ENCODE measurements at regions not wholly inside any gene's neighbourhood (a gene's known extent, or its start where the extent isn't known, plus 50 kb on each side); places are given as distances from the start of the nearest gene placed in this dataset.

- intact Hi-C loops (cut with DNase I), result no loop called here
- WGBS, 3 donors, result 93 to 98% (median 96%) methylated on average over 9 of the region's 9 CpGs
Observed at GRCh38 chr4:43410636-43411035, 518.1 kb downstream of the GRXCR1 start.

GRCh38 chr4:43411226-43411625 is 518.7 kb downstream of the GRXCR1 start:
- no peak overlapping the region for H3K4me3 ChIP-seq
- no peak overlapping the region for H3K27ac ChIP-seq
- no peaks in the 10 kb centered on the region for H3K4me1 ChIP-seq (ENCODE audit: insufficient read depth)
- peaks cover 0 to 3% of the 10 kb centered on the region in 2 donors for H3K9me3 ChIP-seq
- no peaks in the 10 kb centered on the region for H3K27me3 ChIP-seq
- TF ChIP-seq CTCF (IDR thresholded peaks at IDR 0.05), result no peak
- TF ChIP-seq POLR2A (IDR thresholded peaks at IDR 0.05), result no peak
- TF ChIP-seq EP300 (IDR thresholded peaks at IDR 0.05), result no peak
- DNase-seq, result no peak
- H3K36me3 ChIP-seq, result no peaks in the 10 kb centered on the region
- intact Hi-C loops (cut with DNase I), result no loop called here

More at GRCh38 chr4:43410636-43411035, 518.1 kb downstream of the GRXCR1 start:
- no peaks in the 10 kb centered on the region for H3K27me3 ChIP-seq
- H3K4me3 ChIP-seq, result no peak overlapping the region
- H3K27ac ChIP-seq, result no peak overlapping the region
- H3K36me3 ChIP-seq, result no peaks in the 10 kb centered on the region
- peaks cover 0 to 3% of the 10 kb centered on the region in 2 donors for H3K9me3 ChIP-seq
- no peaks in the 10 kb centered on the region for H3K4me1 ChIP-seq (ENCODE audit: insufficient read depth)
- TF ChIP-seq EP300 (IDR thresholded peaks at IDR 0.05) (no peak), POLR2A (IDR thresholded peaks at IDR 0.05) (no peak), CTCF (IDR thresholded peaks at IDR 0.05) (no peak)
- DNase-seq, result no peak

- no peaks in the 10 kb centered on the region for H3K27me3 ChIP-seq
- intact Hi-C loops (cut with DNase I), result no loop called here
- H3K4me3 ChIP-seq, result no peak overlapping the region
- no peak for TF ChIP-seq POLR2A (IDR thresholded peaks at IDR 0.05)
- no peak for TF ChIP-seq EP300 (IDR thresholded peaks at IDR 0.05)
- TF ChIP-seq CTCF (IDR thresholded peaks at IDR 0.05), result no peak
- no peak for DNase-seq
- 52 to 61% (median 57%) methylated on average over 1 of the region's 1 CpG for WGBS, 3 donors
- H3K27ac ChIP-seq, result no peak overlapping the region
- no peaks in the 10 kb centered on the region for H3K4me1 ChIP-seq (ENCODE audit: insufficient read depth)
- H3K9me3 ChIP-seq, result no peaks in the 10 kb centered on the region
- no peaks in the 10 kb centered on the region for H3K36me3 ChIP-seq
Observed at GRCh38 chr4:43423276-43423675, 530.8 kb downstream of the GRXCR1 start.

- Histone ChIP-seq H3K27me3 (no peaks in the 10 kb centered on the region), H3K27ac (no peak overlapping the region), H3K4me3 (no peak overlapping the region), H3K9me3 (no peaks in the 10 kb centered on the region), H3K36me3 (no peaks in the 10 kb centered on the region), H3K4me1 (ENCODE audit: insufficient read depth) (no peaks in the 10 kb centered on the region)
- intact Hi-C loops (cut with DNase I), result no loop called here
- TF ChIP-seq POLR2A (IDR thresholded peaks at IDR 0.05) (no peak), EP300 (IDR thresholded peaks at IDR 0.05) (no peak), CTCF (IDR thresholded peaks at IDR 0.05) (no peak)
- 82 to 89% (median 87%) methylated on average over 1 of the region's 1 CpG for WGBS, 3 donors
- DNase-seq, result no peak
Observed at GRCh38 chr4:43425206-43425605, 532.7 kb downstream of the GRXCR1 start.

- Histone ChIP-seq H3K27me3 (no peaks in the 10 kb centered on the region), H3K27ac (no peak overlapping the region), H3K4me1 (ENCODE audit: insufficient read depth) (no peaks in the 10 kb centered on the region), H3K9me3 (no peaks in the 10 kb centered on the region), H3K36me3 (no peaks in the 10 kb centered on the region), H3K4me3 (no peak overlapping the region)
- WGBS, 3 donors, result 26 to 28% (median 27%) methylated on average over 1 of the region's 1 CpG
- TF ChIP-seq CTCF (IDR thresholded peaks at IDR 0.05) (no peak), POLR2A (IDR thresholded peaks at IDR 0.05) (no peak), EP300 (IDR thresholded peaks at IDR 0.05) (no peak)
- no peak for DNase-seq
- intact Hi-C loops (cut with DNase I), result no loop called here
Observed at GRCh38 chr4:43435291-43435690, 542.8 kb downstream of the GRXCR1 start.
